Uterus (tissue), 2 donors: ENCODE measurements at regions not wholly inside any gene's neighbourhood (a gene's known extent, or its start where the extent isn't known, plus 50 kb on each side); places are given as distances from the start of the nearest gene placed in this dataset.

Experiments
- CTCF ChIP-seq, 4 experiments: fragments of 200-600 bp in 2 of 4; fragments of 450-650 bp in 2 of 4; sonication (generic) in 2 of 4; IDR thresholded peaks; one replicate each; pipeline ENCODE4 v1.5.1; 2016 to 2019; ENCODE audit warnings: antibody characterized with exemption in 4 of 4, mild to moderate bottlenecking in 2 of 4, moderate library complexity in 1 of 4
- POLR2A ChIP-seq, 2 donors: fragments of 450-650 bp; IDR thresholded peaks; one replicate each; pipeline ENCODE4 v1.6.1; 2016; ENCODE audit warnings: antibody characterized with exemption in 2 of 2, mild to moderate bottlenecking in 1 of 2, moderate library complexity in 1 of 2

- TF ChIP-seq CTCF (IDR thresholded peaks at IDR 0.05) (no peak), POLR2A (IDR thresholded peaks at IDR 0.05) (no peak)
These were observed 463.5 kb downstream of the LMO4 start for GRCh38 chr1:87791931-87792740.
